GM23338 (cell line): ENCODE measurements at regions not wholly inside any gene's neighbourhood (a gene's known extent, or its start where the extent isn't known, plus 50 kb on each side); places are given as distances from the start of the nearest gene placed in this dataset.

Experiments used
- ATAC-seq: fragments of 200-7000 bp; cut with Tn5 transposase; 3 replicates; pipeline ENCODE4 v1.9.1; 2020
- DNase-seq: peaks from one replicate; pipeline ENCODE4 v3.0.0-alpha.2; 2015; ENCODE audit warnings: low spot score
- H2AFZ ChIP-seq: fragments of 200-600 bp; sonication (generic); 2 replicates; pipeline ENCODE4 v1.8.0; 2016; ENCODE audit warnings: antibody characterized with exemption, mild to moderate bottlenecking, moderate library complexity
- H3F3A ChIP-seq: fragments of 200-600 bp; sonication (generic); replicated peaks from 2 replicates; pipeline ENCODE4 v1.8.0; 2017; ENCODE audit warnings: antibody characterized with exemption, mixed run types, low read depth
- H3K27ac ChIP-seq: fragments of 200-600 bp; sonication (generic); 2 replicates; pipeline ENCODE4 v1.6.1; 2016; ENCODE audit warnings: low read depth
- H3K27me3 ChIP-seq: fragments of 200-600 bp; sonication (generic); 2 replicates; pipeline ENCODE4 v1.8.0; 2016; ENCODE audit warnings: mild to moderate bottlenecking, mixed run types, moderate library complexity; ENCODE audit not compliant: insufficient read depth
- H3K36me3 ChIP-seq: fragments of 200-600 bp; sonication (generic); 2 replicates; pipeline ENCODE4 v1.8.0; 2016; ENCODE audit warnings: mild to moderate bottlenecking; ENCODE audit not compliant: insufficient read depth
- H3K4me1 ChIP-seq: fragments of 200-600 bp; sonication (generic); 2 replicates; pipeline ENCODE4 v1.8.0; 2016; ENCODE audit warnings: mild to moderate bottlenecking, moderate library complexity; ENCODE audit not compliant: insufficient read depth
- H3K4me2 ChIP-seq: fragments of 200-600 bp; sonication (generic); 2 replicates; pipeline ENCODE4 v1.7.1; 2017; ENCODE audit warnings: mixed run types
- H3K4me3 ChIP-seq: fragments of 200-600 bp; sonication (generic); 2 replicates; pipeline ENCODE4 v1.6.1; 2016; ENCODE audit warnings: mixed run types
- H3K79me2 ChIP-seq: fragments of 200-600 bp; sonication (generic); replicated peaks from 2 replicates; pipeline ENCODE4 v1.8.0; 2017; ENCODE audit warnings: mild to moderate bottlenecking; ENCODE audit not compliant: insufficient read depth
- H3K9me2 ChIP-seq: fragments of 200-600 bp; sonication (generic); 2 replicates; pipeline ENCODE4 v1.8.0; 2017; ENCODE audit not compliant: insufficient read depth
- H4K20me1 ChIP-seq: fragments of 200-600 bp; sonication (generic); replicated peaks from 2 replicates; pipeline ENCODE4 v1.8.0; 2017; ENCODE audit warnings: mild to moderate bottlenecking; ENCODE audit not compliant: insufficient read depth
- H3K27ac Mint-ChIP-seq: 2 replicates; pipeline ENCODE4 v1.8.0; 2020; ENCODE audit warnings: inconsistent platforms, mild to moderate bottlenecking, moderate library complexity, mixed read lengths
- H3K27me3 Mint-ChIP-seq: 3 replicates; pipeline ENCODE4 v1.8.0; 2022; ENCODE audit warnings: low read depth, mild to moderate bottlenecking, moderate library complexity, mixed read lengths, inconsistent platforms; ENCODE audit not compliant: insufficient read depth, poor library complexity
- H3K36me3 Mint-ChIP-seq: 3 replicates; pipeline ENCODE4 v1.8.0; 2021; ENCODE audit warnings: low read depth, mild to moderate bottlenecking, inconsistent platforms, moderate library complexity, mixed read lengths
- H3K4me1 Mint-ChIP-seq: 3 replicates; pipeline ENCODE4 v1.8.0; 2020; ENCODE audit warnings: mild to moderate bottlenecking, inconsistent platforms, mixed read lengths
- H3K4me3 Mint-ChIP-seq: 3 replicates; pipeline ENCODE4 v1.8.0; 2021; ENCODE audit warnings: moderate library complexity, mild to moderate bottlenecking, inconsistent platforms, mixed read lengths
- H3K9me3 Mint-ChIP-seq: 3 replicates; pipeline ENCODE4 v1.8.0; 2020; ENCODE audit warnings: moderate library complexity, mild to moderate bottlenecking, inconsistent platforms, mixed read lengths
- CREB1 ChIP-seq: fragments of 250-450 bp; sonication (Bioruptor Pico); IDR thresholded peaks from 2 replicates; pipeline ENCODE4 v1.5.0; 2020; ENCODE audit warnings: low read depth, mild to moderate bottlenecking, moderate library complexity
- CTCF ChIP-seq, 2 experiments: fragments of 200-600 bp in 1 of 2; sonication (generic) in 1 of 2; conservative IDR thresholded peaks; 2 replicates each; pipeline versions ENCODE4 v1.5.1 to v1.6.1; 2016 to 2017; ENCODE audit warnings: antibody characterized with exemption in 2 of 2, low read depth in 2 of 2, mild to moderate bottlenecking in 2 of 2, moderate library complexity in 1 of 2
- EZH2 ChIP-seq: fragments of 200-600 bp; sonication (generic); IDR thresholded peaks from one replicate; pipeline ENCODE4 v1.8.0; 2017; ENCODE audit warnings: antibody characterized with exemption, mild to moderate bottlenecking, low read depth; ENCODE audit not compliant: unreplicated experiment
- EZH2phosphoT487 ChIP-seq: fragments of 200-600 bp; sonication (generic); IDR thresholded peaks from one replicate; pipeline ENCODE4 v1.8.1; 2018; ENCODE audit warnings: antibody characterized with exemption; ENCODE audit not compliant: unreplicated experiment
- JUNB ChIP-seq: IDR thresholded peaks from one replicate; pipeline ENCODE4 v1.6.1; 2016; ENCODE audit warnings: antibody characterized with exemption; ENCODE audit not compliant: unreplicated experiment
- NANOG ChIP-seq: IDR thresholded peaks from 2 replicates; pipeline ENCODE4 v1.6.1; 2016; ENCODE audit warnings: antibody characterized with exemption, borderline replicate concordance
- POLR2AphosphoS5 ChIP-seq: IDR thresholded peaks from 2 replicates; pipeline ENCODE4 v1.6.1; 2016; ENCODE audit warnings: antibody characterized with exemption, low read depth
- REST ChIP-seq: IDR thresholded peaks from one replicate; pipeline ENCODE4 v1.6.1; 2018; ENCODE audit warnings: antibody characterized with exemption; ENCODE audit not compliant: unreplicated experiment
- STAT1 ChIP-seq: IDR thresholded peaks from one replicate; pipeline ENCODE4 v1.6.1; 2016; ENCODE audit warnings: antibody characterized with exemption; ENCODE audit not compliant: unreplicated experiment
- ZNF114 ChIP-seq: fragments of 250-450 bp; sonication (Bioruptor Pico); IDR thresholded peaks from 2 replicates; pipeline ENCODE4 v1.5.0; 2020; ENCODE audit warnings: mild to moderate bottlenecking, moderate library complexity
- ZNF331 ChIP-seq: fragments of 250-450 bp; sonication (Bioruptor Pico); IDR thresholded peaks from 2 replicates; pipeline ENCODE4 v1.5.0; 2020; ENCODE audit warnings: low read depth, mild to moderate bottlenecking, moderate library complexity
- ZNF462 ChIP-seq: fragments of 250-450 bp; sonication (Bioruptor Pico); IDR thresholded peaks from 2 replicates; pipeline ENCODE4 v1.5.0; 2020; ENCODE audit warnings: mild to moderate bottlenecking, moderate library complexity
- TF ChIP-seq, protein P1 (sequence below): IDR thresholded peaks from 2 replicates; pipeline ENCODE4 v1.6.1; 2016; ENCODE audit warnings: antibody characterized with exemption

DNA sequence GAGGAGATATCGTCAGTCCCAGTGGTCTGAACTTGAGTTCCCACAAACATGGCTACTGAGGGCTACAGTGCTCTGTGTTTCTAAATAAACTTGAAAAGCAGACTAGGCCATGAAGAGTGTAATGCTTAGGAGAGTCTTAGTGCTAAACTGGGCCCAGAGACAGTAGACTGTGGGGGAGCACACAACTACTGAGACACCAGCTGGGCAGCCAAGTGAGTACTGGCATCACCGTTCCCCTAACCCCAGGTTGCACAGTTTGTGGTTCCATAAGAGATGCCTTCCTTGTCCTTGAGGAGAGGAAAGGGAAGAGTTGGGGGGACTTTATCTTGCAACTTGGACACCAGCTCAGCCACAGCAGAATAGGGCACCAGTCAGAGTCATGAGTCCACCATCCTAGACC, 172.1 kb upstream of the DMRTA1 start:
- Histone ChIP-seq H2AFZ (no peak overlapping the region; the same call in 1 of the 2 replicates), H3K4me3 (no peak overlapping the region), H3K4me2 (no peak overlapping the region), H3F3A (no peaks in the 10 kb centered on the region), H3K36me3 (no peaks in the 10 kb centered on the region), H4K20me1 (no peaks in the 10 kb centered on the region), H3K27me3 (no peaks in the 10 kb centered on the region), H3K27ac (no peak overlapping the region), H3K4me1 (no peaks in the 10 kb centered on the region), H3K79me2 (no peaks in the 10 kb centered on the region), H3K9me2 (peaks cover 4% of the 10 kb centered on the region; the same call in 1 of the 2 replicates)
- H3K4me3 Mint-ChIP-seq: no peak overlapping the region
- ATAC-seq (no peak), DNase-seq (no peak)
- no peaks in the 10 kb centered on the region for H3K4me1 Mint-ChIP-seq
- H3K36me3 Mint-ChIP-seq: no peaks in the 10 kb centered on the region
- no peak overlapping the region for H3K27ac Mint-ChIP-seq
- H3K9me3 Mint-ChIP-seq: no peaks in the 10 kb centered on the region; the same call in 2 of the 3 replicates
- TF ChIP-seq CTCF (conservative IDR thresholded peaks at IDR 0.05; ENCODE audit: low read depth in 2 of 2) (no peak), STAT1 (no peak), REST (no peak), POLR2AphosphoS5 (no peak), CREB1 (CRISPR knock-in tag) (no peak), ZNF462 (CRISPR knock-in tag) (no peak), ZNF331 (CRISPR knock-in tag) (no peak), JUNB (no peak), ZNF114 (CRISPR knock-in tag) (no peak), EZH2 (no peak), NANOG (no peak), EZH2phosphoT487 (no peak)
- TF ChIP-seq, protein P1, sequence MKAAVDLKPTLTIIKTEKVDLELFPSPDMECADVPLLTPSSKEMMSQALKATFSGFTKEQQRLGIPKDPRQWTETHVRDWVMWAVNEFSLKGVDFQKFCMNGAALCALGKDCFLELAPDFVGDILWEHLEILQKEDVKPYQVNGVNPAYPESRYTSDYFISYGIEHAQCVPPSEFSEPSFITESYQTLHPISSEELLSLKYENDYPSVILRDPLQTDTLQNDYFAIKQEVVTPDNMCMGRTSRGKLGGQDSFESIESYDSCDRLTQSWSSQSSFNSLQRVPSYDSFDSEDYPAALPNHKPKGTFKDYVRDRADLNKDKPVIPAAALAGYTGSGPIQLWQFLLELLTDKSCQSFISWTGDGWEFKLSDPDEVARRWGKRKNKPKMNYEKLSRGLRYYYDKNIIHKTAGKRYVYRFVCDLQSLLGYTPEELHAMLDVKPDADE: no peak
- no peaks in the 10 kb centered on the region for H3K27me3 Mint-ChIP-seq
